ENCODE measurements at regions not wholly inside any gene's neighbourhood (a gene's known extent, or its start where the extent isn't known, plus 50 kb on each side); places are given as distances from the start of the nearest gene placed in this dataset.
"Not testable (repeated sequence)": the region's sequence is repeated elsewhere in the genome, so short reads cannot be mapped to it uniquely, and the experiment has no call there.

DNA sequence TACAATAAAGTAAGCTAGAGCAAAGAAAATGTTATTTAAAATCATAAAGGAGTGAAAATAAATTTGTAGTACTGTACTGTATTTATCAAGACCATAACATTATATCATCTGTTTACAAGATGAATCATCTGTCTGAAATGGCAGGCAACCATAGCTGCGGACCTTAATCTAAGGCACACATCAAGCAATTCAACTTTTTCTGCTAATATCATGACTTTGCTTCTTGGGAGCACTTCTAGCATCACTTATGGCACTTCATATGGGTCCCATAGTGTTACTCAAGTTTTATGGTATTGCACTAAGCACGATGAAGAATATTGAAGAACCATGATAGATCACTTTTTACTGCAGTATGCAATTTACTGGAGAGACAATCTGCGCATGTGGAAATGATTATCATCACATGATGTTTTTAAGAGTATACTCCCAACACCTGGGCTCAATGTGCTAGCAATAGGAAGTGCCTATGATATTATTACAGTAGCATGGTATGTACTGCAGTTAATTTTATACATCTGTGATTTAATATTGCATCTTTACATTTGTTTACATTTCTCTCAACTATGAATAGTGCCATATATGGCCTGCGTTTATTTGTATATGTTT lies 137.7 kb upstream of the NECTIN3 start:
- no peak for DNase-seq (ENCODE audit: low read depth in 3 of 3)

GRCh38 chr3:110938629-110939028 lies 133.0 kb upstream of the NECTIN3 start:
- DNase-seq (ENCODE audit: low read depth in 3 of 3), result no peak

DNA sequence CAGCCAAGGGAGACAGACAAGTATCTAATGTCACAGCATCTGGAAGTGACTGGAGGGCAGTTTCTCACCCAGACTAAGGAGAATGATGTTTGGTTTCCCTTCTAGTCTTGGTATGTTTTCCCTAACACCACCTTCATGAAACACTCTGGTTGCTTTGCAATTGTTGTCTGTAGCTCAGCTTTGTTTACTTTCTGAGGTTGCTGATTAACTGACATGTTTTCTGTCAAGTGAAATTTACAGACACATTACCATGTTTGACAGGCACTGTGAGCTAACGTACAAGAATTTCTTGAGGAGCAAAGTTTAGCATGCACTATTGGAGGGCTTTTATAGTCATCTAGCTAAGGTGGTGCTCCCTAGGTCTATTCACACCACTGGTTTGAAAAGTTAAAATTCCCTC lies 131.6 kb upstream of the NECTIN3 start:
- no peak for DNase-seq (ENCODE audit: low read depth in 3 of 3)

DNA sequence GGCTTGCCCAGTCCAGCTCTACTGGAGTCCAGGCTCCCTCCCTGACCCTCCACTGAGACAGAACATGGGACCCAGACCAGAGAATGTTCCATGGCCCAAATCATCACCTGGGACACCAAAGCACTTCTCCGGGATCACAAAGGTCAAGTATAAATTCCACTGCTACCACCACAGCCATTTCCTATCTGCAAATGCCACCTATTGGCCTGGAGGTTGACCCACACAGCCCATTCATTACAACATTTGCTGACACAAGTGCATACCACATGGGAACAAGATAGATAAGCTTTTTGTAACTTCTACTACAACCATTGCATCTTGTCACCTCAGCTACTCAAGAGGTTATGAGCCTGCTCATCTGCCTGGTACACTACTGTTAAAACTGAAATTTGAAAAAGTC lies 126.8 kb upstream of the NECTIN3 start:
- no peak for DNase-seq (ENCODE audit: low read depth in 3 of 3)

GRCh38 chr3:110946810-110947209 lies 124.8 kb upstream of the NECTIN3 start:
- DNase-seq (ENCODE audit: low read depth in 3 of 3), result no peak

GRCh38 chr3:110949194-110949593 lies 122.4 kb upstream of the NECTIN3 start:
- not testable (repeated sequence) for DNase-seq (ENCODE audit: low read depth in 3 of 3)

GRCh38 chr3:110955301-110955880 lies 116.2 kb upstream of the NECTIN3 start:
- no peak for DNase-seq (ENCODE audit: low read depth in 3 of 3)

GRCh38 chr3:110956081-110956480 lies 115.5 kb upstream of the NECTIN3 start:
- DNase-seq (ENCODE audit: low read depth in 3 of 3), result no peak

GRCh38 chr3:110957247-110958025 lies 114.2 kb upstream of the NECTIN3 start:
- no peak for DNase-seq (ENCODE audit: low read depth in 3 of 3)

GRCh38 chr3:110958313-110959147 lies 113.1 kb upstream of the NECTIN3 start:
- no peak for DNase-seq (ENCODE audit: low read depth in 3 of 3)

DNA sequence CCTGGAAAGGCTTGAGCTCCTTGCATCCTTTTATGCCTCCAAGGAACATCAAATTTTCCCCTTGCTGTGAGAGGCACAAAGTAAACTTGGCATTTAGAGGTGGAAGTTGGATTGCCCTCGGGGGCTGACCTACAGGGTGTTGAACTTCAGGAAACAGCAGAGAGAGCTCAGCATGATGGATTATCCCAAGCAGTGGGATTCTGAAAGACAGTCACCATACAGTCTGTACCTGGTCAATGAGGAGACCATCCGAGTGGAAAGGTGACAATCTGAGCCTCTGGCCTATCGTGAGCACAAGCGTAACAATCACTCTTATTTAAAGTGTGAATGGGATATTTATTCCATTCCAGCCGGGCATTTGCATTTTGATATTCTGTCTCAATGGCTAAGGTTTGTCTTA lies 105.6 kb upstream of the NECTIN3 start:
- no peak for DNase-seq (ENCODE audit: low read depth in 3 of 3)

GRCh38 chr3:110966966-110967663 lies 104.5 kb upstream of the NECTIN3 start:
- no peak for DNase-seq (ENCODE audit: low read depth in 3 of 3)

- DNase-seq (ENCODE audit: low read depth in 3 of 3), result no peak
Observed at GRCh38 chr3:110968076-110968475, 103.5 kb upstream of the NECTIN3 start.

GRCh38 chr3:110969229-110970211 lies 102.1 kb upstream of the NECTIN3 start:
- no peak for DNase-seq (ENCODE audit: low read depth in 3 of 3)

GRCh38 chr3:110971010-110971601 lies 100.5 kb upstream of the NECTIN3 start:
- no peak for DNase-seq (ENCODE audit: low read depth in 3 of 3)

DNA sequence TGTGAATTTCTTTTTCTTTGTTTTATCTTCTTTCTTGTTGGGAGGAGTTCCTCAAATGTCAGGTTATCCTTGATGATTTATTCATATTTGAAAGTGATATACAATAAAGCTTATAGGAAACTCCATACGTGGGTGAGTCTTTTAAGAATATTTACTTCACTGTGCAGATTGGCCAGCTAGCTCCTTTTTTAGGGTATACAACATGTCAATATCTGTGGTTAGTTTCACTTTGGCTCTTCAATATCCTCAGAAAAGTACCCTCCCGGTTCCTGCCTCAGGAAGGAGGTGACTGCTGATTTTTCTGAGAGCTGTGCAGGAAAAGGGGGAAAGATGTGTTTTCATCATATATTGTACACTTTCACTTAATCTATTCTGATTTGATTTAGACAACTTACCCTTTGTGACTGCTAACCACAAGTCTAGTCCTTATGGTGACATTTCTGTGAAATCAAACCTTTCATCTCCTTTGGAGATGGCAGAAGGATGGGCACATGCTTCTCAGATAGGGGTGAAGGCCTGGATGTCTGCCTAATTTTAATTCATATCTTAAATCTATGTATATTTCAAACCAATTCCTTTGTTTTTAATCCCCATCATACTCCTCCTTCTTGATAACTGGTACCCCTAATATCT lies 98.2 kb upstream of the NECTIN3 start:
- DNase-seq (ENCODE audit: low read depth in 3 of 3), result no peak

- no peak for DNase-seq (ENCODE audit: low read depth in 3 of 3)
Observed at GRCh38 chr3:110974902-110975301, 96.7 kb upstream of the NECTIN3 start.

DNA sequence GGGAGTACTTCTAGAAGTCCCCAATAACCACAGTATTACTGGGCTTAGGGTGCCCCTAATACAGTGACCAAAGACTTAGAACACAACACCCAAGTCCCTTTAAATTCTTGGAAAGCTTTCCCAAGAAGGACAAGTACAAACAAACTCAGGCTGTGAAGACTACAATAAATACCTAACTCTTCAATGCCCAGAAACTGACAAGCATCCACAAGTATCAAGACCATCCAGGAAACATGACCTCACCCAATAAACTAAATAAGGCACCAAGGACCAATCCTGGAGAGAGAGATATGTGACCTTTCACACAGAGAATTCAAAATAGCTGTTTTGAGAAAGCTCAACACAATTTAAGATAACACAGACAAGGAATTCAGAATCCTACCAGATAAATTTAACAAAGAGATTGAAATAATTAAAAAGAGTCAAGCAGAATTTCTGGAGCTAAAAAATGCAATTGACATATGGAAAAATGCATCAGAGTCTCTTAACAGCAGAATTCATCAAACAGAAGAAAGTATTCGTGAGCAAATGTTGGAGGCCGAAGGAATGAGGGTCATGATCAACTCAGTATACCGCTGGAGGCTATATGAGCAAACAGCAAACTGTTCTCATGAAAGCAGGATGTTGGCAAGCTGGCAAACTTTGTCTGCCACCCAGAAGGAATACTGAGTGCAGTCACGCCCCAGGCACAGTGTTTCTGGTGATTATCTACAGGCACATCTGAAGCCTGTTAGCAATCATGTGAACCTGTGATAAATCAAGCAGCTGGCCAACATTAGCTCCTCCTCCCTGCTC lies 87.0 kb upstream of the NECTIN3 start:
- DNase-seq (ENCODE audit: low read depth in 3 of 3), result no peak

- no peak for DNase-seq (ENCODE audit: low read depth in 3 of 3)
Observed at GRCh38 chr3:110989446-110989845, 82.2 kb upstream of the NECTIN3 start.
